ENCODE measurements at regions not wholly inside any gene's neighbourhood (a gene's known extent, or its start where the extent isn't known, plus 50 kb on each side); places are given as distances from the start of the nearest gene placed in this dataset.
"Not testable (repeated sequence)": the region's sequence is repeated elsewhere in the genome, so short reads cannot be mapped to it uniquely, and the experiment has no call there.

DNA sequence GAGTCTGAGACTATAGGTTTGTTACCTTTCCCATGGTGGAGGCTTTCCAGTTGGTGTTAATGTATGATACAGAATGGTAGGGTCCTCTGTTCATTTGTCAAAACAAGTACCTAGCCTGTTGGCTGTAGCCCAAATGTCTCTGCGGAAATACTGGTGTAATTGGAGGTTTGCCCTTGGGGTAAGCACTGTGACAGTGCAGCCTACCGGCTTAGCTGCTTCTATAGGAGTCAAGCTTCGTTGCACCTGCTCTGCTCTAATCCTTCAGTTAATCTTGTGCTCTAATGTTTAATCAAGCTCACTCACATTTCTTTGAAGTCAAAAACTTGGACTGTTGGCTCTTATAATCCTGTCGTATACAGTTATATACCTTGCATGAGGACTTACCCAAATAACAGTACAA, 203.4 kb downstream of the CCNG2 start:
- TF ChIP-seq, protein P1, sequence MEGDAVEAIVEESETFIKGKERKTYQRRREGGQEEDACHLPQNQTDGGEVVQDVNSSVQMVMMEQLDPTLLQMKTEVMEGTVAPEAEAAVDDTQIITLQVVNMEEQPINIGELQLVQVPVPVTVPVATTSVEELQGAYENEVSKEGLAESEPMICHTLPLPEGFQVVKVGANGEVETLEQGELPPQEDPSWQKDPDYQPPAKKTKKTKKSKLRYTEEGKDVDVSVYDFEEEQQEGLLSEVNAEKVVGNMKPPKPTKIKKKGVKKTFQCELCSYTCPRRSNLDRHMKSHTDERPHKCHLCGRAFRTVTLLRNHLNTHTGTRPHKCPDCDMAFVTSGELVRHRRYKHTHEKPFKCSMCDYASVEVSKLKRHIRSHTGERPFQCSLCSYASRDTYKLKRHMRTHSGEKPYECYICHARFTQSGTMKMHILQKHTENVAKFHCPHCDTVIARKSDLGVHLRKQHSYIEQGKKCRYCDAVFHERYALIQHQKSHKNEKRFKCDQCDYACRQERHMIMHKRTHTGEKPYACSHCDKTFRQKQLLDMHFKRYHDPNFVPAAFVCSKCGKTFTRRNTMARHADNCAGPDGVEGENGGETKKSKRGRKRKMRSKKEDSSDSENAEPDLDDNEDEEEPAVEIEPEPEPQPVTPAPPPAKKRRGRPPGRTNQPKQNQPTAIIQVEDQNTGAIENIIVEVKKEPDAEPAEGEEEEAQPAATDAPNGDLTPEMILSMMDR (IDR thresholded peaks at IDR 0.05) = no peak
- TF ChIP-seq POLR2AphosphoS5 (IDR thresholded peaks at IDR 0.05) = no peak
- no peak for TF ChIP-seq POLR2A (IDR thresholded peaks at IDR 0.05)
- Histone ChIP-seq H3K36me3 (no peaks in the 10 kb centered on the region), H3K9me3 (no peaks in the 10 kb centered on the region), H3K27me3 (no peaks in the 10 kb centered on the region), H3K4me1 (no peaks in the 10 kb centered on the region), H3K4me3 (no peak overlapping the region), H3K27ac (no peak overlapping the region)
- intact Hi-C loops (cut with DNase I; ENCODE audit: low total_unique reads) = no loop called here
- DNase-seq (ENCODE audit: low spot score in 2 of 2) = no peak

DNA sequence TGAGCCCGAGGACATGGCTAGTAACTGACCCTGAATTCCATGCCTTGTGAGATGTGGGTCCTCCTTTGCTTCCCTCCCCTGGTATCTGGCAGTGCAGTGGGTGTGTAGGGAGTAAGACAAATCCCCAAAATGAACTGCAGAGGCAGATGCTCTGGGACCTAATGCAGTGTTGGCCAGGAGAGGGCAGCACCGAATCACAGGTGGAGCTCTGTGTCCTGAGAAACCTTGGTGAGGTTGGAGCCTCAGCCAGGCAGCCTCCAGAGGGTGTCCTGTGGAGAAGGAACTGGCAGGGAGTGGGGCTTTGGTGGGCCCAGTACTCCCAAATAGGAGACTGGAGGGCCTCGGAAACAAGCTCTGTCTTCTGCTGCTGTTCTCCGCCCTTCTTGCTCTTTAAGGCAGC, 209.9 kb downstream of the CCNG2 start:
- H3K4me1 ChIP-seq; DNase-seq (ENCODE audit: low spot score in 2 of 2); intact Hi-C loops (cut with DNase I; ENCODE audit: low total_unique reads); H3K27me3 ChIP-seq; H3K9me3 ChIP-seq; H3K4me3 ChIP-seq; H3K36me3 ChIP-seq; H3K27ac ChIP-seq: not testable (repeated sequence)
- TF ChIP-seq, protein P1 (IDR thresholded peaks at IDR 0.05) = peak in 1 of 3 donors; percentile 37

DNA sequence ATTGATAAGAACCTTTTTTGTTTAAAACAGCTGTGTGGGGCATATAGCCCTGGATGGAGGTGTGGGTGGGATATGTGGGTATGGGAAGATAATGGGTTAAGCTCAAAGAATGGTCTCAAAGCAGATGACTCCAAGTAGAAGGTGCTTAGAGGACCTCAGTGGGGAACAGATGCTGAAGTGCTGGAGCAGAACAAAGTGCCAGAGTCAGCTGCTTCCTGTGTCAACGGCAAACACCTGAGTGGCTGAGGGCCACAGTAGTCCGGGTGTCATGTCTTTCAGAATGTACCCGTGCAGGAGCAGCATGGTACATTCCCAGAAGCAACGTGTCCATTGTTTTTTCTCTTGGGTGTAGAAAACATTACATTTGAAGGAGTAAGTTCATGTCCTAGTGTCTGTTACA, 210.6 kb downstream of the CCNG2 start:
- no peaks in the 10 kb centered on the region for H3K9me3 ChIP-seq
- H3K27ac ChIP-seq = no peak overlapping the region
- H3K4me3 ChIP-seq = no peak overlapping the region
- TF ChIP-seq, protein P1 (IDR thresholded peaks at IDR 0.05) = no peak
- TF ChIP-seq POLR2A (IDR thresholded peaks at IDR 0.05) (no peak), POLR2AphosphoS5 (IDR thresholded peaks at IDR 0.05) (no peak)
- no peak for DNase-seq (ENCODE audit: low spot score in 2 of 2)
- H3K27me3 ChIP-seq = no peaks in the 10 kb centered on the region
- H3K4me1 ChIP-seq = no peaks in the 10 kb centered on the region
- H3K36me3 ChIP-seq = no peaks in the 10 kb centered on the region
- intact Hi-C loops (cut with DNase I; ENCODE audit: low total_unique reads) = no loop called here

DNA sequence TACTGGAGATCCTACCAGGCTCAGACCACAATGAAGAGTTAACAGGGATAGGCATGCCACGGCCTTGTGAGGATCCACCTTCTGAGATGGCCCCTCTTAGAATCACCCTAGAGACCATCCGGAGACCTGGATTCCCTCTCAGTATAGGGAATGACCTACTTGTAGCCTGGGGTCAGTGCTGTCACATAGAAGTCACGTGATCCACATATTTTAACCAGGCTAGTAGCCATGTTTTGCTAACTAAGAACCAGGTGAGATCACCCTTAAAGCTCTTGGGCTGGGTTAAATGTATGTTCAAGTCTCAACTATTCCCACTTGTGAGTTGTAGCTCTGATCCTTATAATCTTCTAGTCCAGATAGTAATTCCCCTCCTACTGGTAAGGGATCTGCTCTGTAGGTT, 215.4 kb downstream of the CCNG2 start:
- no peak overlapping the region for H3K27ac ChIP-seq
- H3K27me3 ChIP-seq = no peaks in the 10 kb centered on the region
- H3K4me3 ChIP-seq = no peak overlapping the region
- no peak for DNase-seq (ENCODE audit: low spot score in 2 of 2)
- no peaks in the 10 kb centered on the region for H3K4me1 ChIP-seq
- H3K36me3 ChIP-seq = no peaks in the 10 kb centered on the region
- intact Hi-C loops (cut with DNase I; ENCODE audit: low total_unique reads) = no loop called here
- no peak for TF ChIP-seq POLR2AphosphoS5 (IDR thresholded peaks at IDR 0.05)
- TF ChIP-seq POLR2A (IDR thresholded peaks at IDR 0.05) = no peak
- TF ChIP-seq, protein P1 (IDR thresholded peaks at IDR 0.05) = no peak
- no peaks in the 10 kb centered on the region for H3K9me3 ChIP-seq

DNA sequence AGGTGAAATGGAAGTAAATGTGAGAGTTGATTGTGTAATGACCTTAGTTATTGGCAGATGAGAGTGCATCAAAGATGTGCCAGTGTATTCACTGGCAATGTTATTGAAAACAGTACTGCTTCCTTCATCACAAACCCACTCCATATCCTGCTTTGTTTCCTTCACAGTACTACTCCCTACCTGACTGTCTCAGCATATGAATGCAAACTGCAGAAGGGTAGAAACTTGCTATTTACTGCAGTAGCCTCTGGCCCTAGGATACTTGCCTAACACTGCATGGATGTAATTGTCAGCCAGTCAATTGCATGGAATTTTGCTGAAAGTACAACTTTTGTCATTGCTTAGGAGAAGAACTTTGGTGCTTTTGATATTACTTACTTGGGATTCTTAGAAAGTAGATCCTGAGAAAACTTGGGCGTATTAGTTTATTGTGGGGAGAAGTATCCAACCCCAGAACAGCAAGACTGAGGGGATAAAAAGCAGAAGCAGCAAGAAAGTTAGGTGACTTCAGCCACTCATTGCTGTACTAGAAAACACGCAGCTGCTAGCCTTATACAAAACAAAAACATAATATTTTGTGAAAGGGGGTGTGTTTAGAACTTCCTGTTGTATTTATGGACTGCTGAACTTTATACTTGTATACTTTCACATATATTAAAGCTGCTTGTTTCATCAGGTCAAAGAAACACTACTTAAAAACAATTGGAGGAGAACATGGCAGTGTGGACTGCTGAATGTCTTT, 219.0 kb downstream of the CCNG2 start:
- Histone ChIP-seq H3K27me3 (no peaks in the 10 kb centered on the region), H3K4me1 (no peaks in the 10 kb centered on the region), H3K36me3 (no peaks in the 10 kb centered on the region), H3K27ac (no peak overlapping the region), H3K9me3 (no peaks in the 10 kb centered on the region), H3K4me3 (no peak overlapping the region)
- intact Hi-C loops (cut with DNase I; ENCODE audit: low total_unique reads) = no loop called here
- TF ChIP-seq POLR2AphosphoS5 (IDR thresholded peaks at IDR 0.05) = no peak
- TF ChIP-seq, protein P1 (IDR thresholded peaks at IDR 0.05) = no peak
- TF ChIP-seq POLR2A (IDR thresholded peaks at IDR 0.05) = no peak
- DNase-seq (ENCODE audit: low spot score in 2 of 2) = no peak
